HCT116 (cell line): ENCODE measurements at regions not wholly inside any gene's neighbourhood (a gene's known extent, or its start where the extent isn't known, plus 50 kb on each side); places are given as distances from the start of the nearest gene placed in this dataset.

Source experiments
- EGR1 ChIP-seq: IDR thresholded peaks from 2 replicates; pipeline ENCODE4 v1.6.1; 2012; ENCODE audit warnings: low read depth
- JUND ChIP-seq: IDR thresholded peaks from 2 replicates; pipeline ENCODE4 v1.6.1; 2012
- POLR2AphosphoS5 ChIP-seq: IDR thresholded peaks from 2 replicates; pipeline ENCODE4 v1.6.1; 2011; ENCODE audit warnings: mild to moderate bottlenecking, low read depth, low read length, moderate library complexity
- SIN3A ChIP-seq: IDR thresholded peaks from 2 replicates; pipeline ENCODE4 v1.6.1; 2012; ENCODE audit warnings: low read depth
- ZFX ChIP-seq: fragments of 450-650 bp; IDR thresholded peaks from 2 replicates; pipeline ENCODE4 v1.6.1; 2017
- ZNF274 ChIP-seq: fragments of 200-500 bp; sonication (Bioruptor generic); IDR thresholded peaks from 2 replicates; pipeline ENCODE4 v1.6.1; 2014; ENCODE audit warnings: mild to moderate bottlenecking, low read depth, low read length, inconsistent platforms
- TF ChIP-seq, protein P1 (sequence below), 3 experiments: fragments of 200-600 bp in 1 of 3; sonication (generic) in 1 of 3; IDR thresholded peaks in 2 of 3; conservative IDR thresholded peaks in 1 of 3; 2 replicates each; pipeline ENCODE4 v1.5.1; 2012 to 2017; ENCODE audit warnings: low read depth in 2 of 3, low read length in 2 of 3, antibody characterized with exemption in 1 of 3, borderline replicate concordance in 1 of 3, control low read depth in 1 of 3, mild to moderate bottlenecking in 1 of 3, mixed read lengths in 1 of 3, mixed run types in 1 of 3, moderate library complexity in 1 of 3; ENCODE audit not compliant: insufficient read depth in 1 of 3
- TF ChIP-seq, protein P2 (sequence below): IDR thresholded peaks from 2 replicates; pipeline ENCODE4 v1.6.1; 2012
- TF ChIP-seq, protein P3 (sequence below): IDR thresholded peaks from 2 replicates; pipeline ENCODE4 v1.6.1; 2012; ENCODE audit warnings: low read depth
- TF ChIP-seq, protein P4 (sequence below): IDR thresholded peaks from 2 replicates; pipeline ENCODE4 v1.6.1; 2012

DNA sequence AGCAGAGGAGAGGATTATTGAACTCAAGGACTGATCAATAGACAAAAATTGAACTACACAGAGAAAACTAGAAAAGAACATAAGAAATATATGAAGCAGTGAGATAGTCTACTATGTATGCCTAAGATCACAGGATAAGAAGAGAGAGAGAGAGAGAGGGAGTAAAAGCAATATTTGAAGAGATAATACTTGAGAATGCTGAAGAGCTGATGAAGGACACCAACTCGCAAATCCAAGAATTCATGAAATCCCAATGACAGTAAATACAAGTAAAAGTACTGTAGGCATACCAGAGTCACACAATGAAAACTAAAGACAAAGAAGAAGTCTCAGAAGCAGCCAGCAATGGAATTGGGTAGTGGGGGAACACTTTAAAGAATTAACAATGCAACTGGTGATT lies 260.1 kb upstream of the SPAG17 start:
- TF ChIP-seq, protein P1, sequence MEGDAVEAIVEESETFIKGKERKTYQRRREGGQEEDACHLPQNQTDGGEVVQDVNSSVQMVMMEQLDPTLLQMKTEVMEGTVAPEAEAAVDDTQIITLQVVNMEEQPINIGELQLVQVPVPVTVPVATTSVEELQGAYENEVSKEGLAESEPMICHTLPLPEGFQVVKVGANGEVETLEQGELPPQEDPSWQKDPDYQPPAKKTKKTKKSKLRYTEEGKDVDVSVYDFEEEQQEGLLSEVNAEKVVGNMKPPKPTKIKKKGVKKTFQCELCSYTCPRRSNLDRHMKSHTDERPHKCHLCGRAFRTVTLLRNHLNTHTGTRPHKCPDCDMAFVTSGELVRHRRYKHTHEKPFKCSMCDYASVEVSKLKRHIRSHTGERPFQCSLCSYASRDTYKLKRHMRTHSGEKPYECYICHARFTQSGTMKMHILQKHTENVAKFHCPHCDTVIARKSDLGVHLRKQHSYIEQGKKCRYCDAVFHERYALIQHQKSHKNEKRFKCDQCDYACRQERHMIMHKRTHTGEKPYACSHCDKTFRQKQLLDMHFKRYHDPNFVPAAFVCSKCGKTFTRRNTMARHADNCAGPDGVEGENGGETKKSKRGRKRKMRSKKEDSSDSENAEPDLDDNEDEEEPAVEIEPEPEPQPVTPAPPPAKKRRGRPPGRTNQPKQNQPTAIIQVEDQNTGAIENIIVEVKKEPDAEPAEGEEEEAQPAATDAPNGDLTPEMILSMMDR (IDR thresholded peaks at IDR 0.05 in 2 of 3, conservative IDR thresholded peaks at IDR 0.05 in 1 of 3; ENCODE audit: borderline replicate concordance in 1 of 3, insufficient read depth in 1 of 3, low read depth in 2 of 3, low read length in 2 of 3) = no peak
- TF ChIP-seq POLR2AphosphoS5 = no peak
- TF ChIP-seq EGR1 = no peak
- TF ChIP-seq, protein P2, sequence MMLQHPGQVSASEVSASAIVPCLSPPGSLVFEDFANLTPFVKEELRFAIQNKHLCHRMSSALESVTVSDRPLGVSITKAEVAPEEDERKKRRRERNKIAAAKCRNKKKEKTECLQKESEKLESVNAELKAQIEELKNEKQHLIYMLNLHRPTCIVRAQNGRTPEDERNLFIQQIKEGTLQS = no peak
- TF ChIP-seq, protein P3, sequence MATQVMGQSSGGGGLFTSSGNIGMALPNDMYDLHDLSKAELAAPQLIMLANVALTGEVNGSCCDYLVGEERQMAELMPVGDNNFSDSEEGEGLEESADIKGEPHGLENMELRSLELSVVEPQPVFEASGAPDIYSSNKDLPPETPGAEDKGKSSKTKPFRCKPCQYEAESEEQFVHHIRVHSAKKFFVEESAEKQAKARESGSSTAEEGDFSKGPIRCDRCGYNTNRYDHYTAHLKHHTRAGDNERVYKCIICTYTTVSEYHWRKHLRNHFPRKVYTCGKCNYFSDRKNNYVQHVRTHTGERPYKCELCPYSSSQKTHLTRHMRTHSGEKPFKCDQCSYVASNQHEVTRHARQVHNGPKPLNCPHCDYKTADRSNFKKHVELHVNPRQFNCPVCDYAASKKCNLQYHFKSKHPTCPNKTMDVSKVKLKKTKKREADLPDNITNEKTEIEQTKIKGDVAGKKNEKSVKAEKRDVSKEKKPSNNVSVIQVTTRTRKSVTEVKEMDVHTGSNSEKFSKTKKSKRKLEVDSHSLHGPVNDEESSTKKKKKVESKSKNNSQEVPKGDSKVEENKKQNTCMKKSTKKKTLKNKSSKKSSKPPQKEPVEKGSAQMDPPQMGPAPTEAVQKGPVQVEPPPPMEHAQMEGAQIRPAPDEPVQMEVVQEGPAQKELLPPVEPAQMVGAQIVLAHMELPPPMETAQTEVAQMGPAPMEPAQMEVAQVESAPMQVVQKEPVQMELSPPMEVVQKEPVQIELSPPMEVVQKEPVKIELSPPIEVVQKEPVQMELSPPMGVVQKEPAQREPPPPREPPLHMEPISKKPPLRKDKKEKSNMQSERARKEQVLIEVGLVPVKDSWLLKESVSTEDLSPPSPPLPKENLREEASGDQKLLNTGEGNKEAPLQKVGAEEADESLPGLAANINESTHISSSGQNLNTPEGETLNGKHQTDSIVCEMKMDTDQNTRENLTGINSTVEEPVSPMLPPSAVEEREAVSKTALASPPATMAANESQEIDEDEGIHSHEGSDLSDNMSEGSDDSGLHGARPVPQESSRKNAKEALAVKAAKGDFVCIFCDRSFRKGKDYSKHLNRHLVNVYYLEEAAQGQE = no peak
- TF ChIP-seq, protein P4, sequence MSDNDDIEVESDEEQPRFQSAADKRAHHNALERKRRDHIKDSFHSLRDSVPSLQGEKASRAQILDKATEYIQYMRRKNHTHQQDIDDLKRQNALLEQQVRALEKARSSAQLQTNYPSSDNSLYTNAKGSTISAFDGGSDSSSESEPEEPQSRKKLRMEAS = no peak
- TF ChIP-seq SIN3A = no peak
- TF ChIP-seq ZFX = no peak
- TF ChIP-seq ZNF274 = no peak
- no peak for TF ChIP-seq JUND
